ENCODE measurements at regions not wholly inside any gene's neighbourhood (a gene's known extent, or its start where the extent isn't known, plus 50 kb on each side); places are given as distances from the start of the nearest gene placed in this dataset.

GRCh38 chr2:222351035-222351434 is 52.2 kb upstream of the PAX3 start:
- TF ChIP-seq YY1 (IDR thresholded peaks at IDR 0.05; ENCODE audit: insufficient read depth, insufficient read length) = no peak
- TF ChIP-seq SUZ12 (IDR thresholded peaks at IDR 0.05; ENCODE audit: extremely low read depth, insufficient read depth, insufficient read length) = no peak
- no peak for TF ChIP-seq ZNF274 (IDR thresholded peaks at IDR 0.05; ENCODE audit: low read depth, low read length)

Measured in NT2/D1 (cell line).